ENCODE measurements at regions not wholly inside any gene's neighbourhood (a gene's known extent, or its start where the extent isn't known, plus 50 kb on each side); places are given as distances from the start of the nearest gene placed in this dataset.

DNA sequence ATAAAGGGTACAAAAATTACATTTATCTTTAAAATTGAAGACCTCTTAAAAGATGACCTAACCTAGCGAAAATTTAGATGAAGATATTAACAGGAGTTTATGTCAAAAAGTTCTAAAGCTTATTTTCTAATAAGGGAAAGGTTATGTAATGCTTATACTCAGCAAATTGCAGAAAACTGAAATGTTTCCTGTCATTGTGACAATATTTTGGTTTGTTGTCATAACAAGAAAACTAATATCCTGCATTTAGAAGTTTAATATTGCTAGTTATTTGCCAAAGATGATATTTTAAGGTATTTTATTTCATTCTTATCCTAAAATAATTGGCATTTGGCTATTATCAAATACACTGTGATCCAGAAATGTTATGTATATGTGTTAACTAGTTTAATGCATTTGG, 294.5 kb downstream of the C3orf38 start:
- Histone ChIP-seq H3K27me3 (no peaks in the 10 kb centered on the region), H3K4me3 (ENCODE audit: low read depth, low read length) (no peak overlapping the region), H3K36me3 (no peaks in the 10 kb centered on the region), H3K4me1 (no peaks in the 10 kb centered on the region), H3K9me3 (no peaks in the 10 kb centered on the region)
- TF ChIP-seq, protein P1, sequence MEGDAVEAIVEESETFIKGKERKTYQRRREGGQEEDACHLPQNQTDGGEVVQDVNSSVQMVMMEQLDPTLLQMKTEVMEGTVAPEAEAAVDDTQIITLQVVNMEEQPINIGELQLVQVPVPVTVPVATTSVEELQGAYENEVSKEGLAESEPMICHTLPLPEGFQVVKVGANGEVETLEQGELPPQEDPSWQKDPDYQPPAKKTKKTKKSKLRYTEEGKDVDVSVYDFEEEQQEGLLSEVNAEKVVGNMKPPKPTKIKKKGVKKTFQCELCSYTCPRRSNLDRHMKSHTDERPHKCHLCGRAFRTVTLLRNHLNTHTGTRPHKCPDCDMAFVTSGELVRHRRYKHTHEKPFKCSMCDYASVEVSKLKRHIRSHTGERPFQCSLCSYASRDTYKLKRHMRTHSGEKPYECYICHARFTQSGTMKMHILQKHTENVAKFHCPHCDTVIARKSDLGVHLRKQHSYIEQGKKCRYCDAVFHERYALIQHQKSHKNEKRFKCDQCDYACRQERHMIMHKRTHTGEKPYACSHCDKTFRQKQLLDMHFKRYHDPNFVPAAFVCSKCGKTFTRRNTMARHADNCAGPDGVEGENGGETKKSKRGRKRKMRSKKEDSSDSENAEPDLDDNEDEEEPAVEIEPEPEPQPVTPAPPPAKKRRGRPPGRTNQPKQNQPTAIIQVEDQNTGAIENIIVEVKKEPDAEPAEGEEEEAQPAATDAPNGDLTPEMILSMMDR (IDR thresholded peaks at IDR 0.05; ENCODE audit: low read depth, low read length) = no peak
- DNase-seq = no peak

DNA sequence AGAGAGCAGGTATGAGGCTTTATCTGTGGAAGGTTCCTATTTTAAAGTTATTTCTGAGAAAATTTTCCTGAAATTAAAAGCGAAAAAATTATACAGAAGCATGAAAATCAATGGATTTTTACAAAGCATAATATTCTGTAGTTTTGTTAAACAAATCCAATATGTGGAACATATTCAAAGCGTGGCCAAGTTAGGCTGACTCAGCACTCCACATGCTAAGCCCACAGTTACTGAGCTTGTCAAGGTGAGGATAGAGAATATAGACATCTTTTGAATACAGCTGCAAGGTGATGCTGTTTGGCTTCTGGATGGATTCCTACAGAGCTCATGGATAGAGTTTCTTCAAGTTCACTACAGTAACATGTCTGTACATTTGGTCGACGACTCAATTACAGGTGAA, 302.5 kb downstream of the C3orf38 start:
- no peaks in the 10 kb centered on the region for H3K9me3 ChIP-seq
- H3K27me3 ChIP-seq = no peaks in the 10 kb centered on the region
- TF ChIP-seq, protein P1 (IDR thresholded peaks at IDR 0.05; ENCODE audit: low read depth, low read length) = no peak
- no peaks in the 10 kb centered on the region for H3K4me1 ChIP-seq
- no peak overlapping the region for H3K4me3 ChIP-seq (ENCODE audit: low read depth, low read length)
- no peak for DNase-seq
- H3K36me3 ChIP-seq = no peaks in the 10 kb centered on the region

DNA sequence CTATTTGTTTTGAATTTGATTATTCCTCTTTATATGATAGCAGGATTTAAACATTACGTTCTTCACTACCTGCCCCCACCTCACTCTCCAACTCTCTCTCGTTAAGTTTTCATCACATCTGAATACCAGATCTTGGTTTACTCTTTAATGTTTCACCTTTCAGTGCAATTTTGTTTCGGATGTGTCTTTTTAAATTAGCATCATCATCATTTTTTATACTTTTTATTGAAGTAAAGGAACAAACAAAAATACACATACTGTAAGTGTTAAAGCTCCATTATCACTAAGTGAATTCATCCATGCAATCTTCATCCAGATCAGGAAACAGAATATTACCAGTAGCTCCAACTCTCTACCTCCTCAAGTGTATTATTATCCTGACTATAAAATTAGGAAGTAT, 310.6 kb downstream of the C3orf38 start:
- no peaks in the 10 kb centered on the region for H3K27me3 ChIP-seq
- no peaks in the 10 kb centered on the region for H3K4me1 ChIP-seq
- TF ChIP-seq, protein P1 (IDR thresholded peaks at IDR 0.05; ENCODE audit: low read depth, low read length) = no peak
- H3K36me3 ChIP-seq = no peaks in the 10 kb centered on the region
- H3K9me3 ChIP-seq = no peaks in the 10 kb centered on the region
- DNase-seq = no peak
- H3K4me3 ChIP-seq (ENCODE audit: low read depth, low read length) = no peak overlapping the region

DNA sequence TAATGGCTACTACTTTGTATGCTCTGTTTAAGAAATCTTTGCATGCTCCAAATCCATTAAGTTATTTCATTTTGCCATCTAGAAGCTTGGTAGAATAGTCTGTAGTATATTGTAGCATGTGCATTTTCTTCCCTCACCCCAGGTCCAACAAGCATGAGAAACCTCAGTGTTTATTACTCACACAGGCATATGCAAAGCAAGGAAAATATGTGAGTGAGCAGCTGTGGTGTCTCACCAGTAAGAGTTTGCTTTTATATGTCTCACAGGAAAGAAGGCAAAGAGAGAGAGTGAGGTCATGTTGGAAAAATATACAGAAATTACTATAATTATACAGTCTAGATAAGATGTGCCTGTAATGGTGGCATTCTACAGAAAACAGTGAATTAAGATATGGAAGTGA, 312.5 kb downstream of the C3orf38 start:
- no peak overlapping the region for H3K4me3 ChIP-seq (ENCODE audit: low read depth, low read length)
- TF ChIP-seq, protein P1 (IDR thresholded peaks at IDR 0.05; ENCODE audit: low read depth, low read length) = no peak
- no peaks in the 10 kb centered on the region for H3K9me3 ChIP-seq
- no peaks in the 10 kb centered on the region for H3K27me3 ChIP-seq
- no peaks in the 10 kb centered on the region for H3K36me3 ChIP-seq
- no peaks in the 10 kb centered on the region for H3K4me1 ChIP-seq
- no peak for DNase-seq

DNA sequence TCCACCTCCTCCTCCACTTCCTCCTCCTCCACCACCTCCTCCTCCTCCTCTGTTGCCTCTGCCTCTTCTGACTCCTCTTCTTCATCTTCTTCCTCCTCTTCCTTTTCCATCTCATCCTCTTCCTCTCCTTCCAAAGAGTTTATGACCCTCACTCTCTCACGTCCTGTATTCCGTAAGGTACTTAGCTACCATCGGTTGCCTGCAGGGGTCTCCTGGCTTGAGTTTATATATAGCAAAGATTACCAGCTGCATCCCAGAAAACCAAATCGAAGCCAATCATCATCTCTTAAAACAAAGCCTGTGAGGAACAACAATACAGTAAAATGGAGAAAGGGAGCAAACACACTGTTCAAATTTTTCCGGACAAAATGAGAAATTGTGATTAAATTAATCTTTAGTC, 317.4 kb downstream of the C3orf38 start:
- H3K4me1 ChIP-seq = no peaks in the 10 kb centered on the region
- DNase-seq = no peak
- H3K4me3 ChIP-seq (ENCODE audit: low read depth, low read length) = no peak overlapping the region
- no peaks in the 10 kb centered on the region for H3K9me3 ChIP-seq
- TF ChIP-seq, protein P1 (IDR thresholded peaks at IDR 0.05; ENCODE audit: low read depth, low read length) = no peak
- H3K27me3 ChIP-seq = no peaks in the 10 kb centered on the region
- no peaks in the 10 kb centered on the region for H3K36me3 ChIP-seq

DNA sequence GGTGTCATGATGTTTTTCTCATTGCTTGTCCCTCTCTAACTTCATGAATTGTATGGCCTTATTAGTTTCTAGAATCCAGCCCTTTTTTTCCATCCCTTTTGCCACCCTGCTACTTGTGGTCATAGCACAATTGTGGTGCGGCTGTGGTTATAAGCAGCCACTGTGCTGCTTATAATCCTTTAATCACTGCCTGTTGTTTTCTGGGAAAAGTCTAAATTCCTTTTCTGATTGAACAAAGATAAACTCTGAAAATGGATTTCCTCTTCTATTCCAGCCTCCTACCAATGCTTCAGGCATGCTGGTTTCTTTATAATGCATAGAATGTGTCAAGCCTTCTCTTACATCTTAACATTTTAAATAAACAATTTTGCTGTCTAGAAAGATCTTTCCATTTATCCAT, 319.5 kb downstream of the C3orf38 start:
- H3K4me3 ChIP-seq (ENCODE audit: low read depth, low read length) = no peak overlapping the region
- no peaks in the 10 kb centered on the region for H3K27me3 ChIP-seq
- TF ChIP-seq, protein P1 (IDR thresholded peaks at IDR 0.05; ENCODE audit: low read depth, low read length) = no peak
- H3K4me1 ChIP-seq = no peaks in the 10 kb centered on the region
- DNase-seq = no peak
- no peaks in the 10 kb centered on the region for H3K36me3 ChIP-seq
- H3K9me3 ChIP-seq = no peaks in the 10 kb centered on the region

Measured in BE2C (cell line).